Midbrain (tissue), 1 donor: ENCODE measurements at regions not wholly inside any gene's neighbourhood (a gene's known extent, or its start where the extent isn't known, plus 50 kb on each side); places are given as distances from the start of the nearest gene placed in this dataset.

ENCODE experiments used
- DNase-seq: peaks from one replicate; lab custom pipeline; 2025; lab: John Stamatoyannopoulos, UW

DNA sequence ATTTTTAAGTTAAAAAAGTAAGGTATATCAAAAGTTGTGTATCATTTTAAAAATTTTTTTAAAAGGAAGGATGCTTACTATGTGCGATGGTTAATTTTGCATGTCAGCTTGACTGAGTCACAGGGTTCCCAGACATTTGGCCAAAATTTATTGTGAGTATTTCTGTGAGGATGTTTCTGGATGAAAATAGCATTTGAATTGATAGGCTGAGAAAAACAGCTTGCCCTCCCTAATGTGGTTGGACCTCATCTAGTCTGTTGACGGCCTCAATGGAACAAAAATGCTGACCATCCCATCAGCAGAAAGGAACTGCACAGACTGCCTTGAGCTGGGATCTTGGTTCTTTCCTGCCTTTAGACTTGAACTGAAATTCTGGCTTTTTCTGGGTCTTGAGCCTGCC lies 724.5 kb downstream of the NCAM2 start:
- no peak for DNase-seq

DNA sequence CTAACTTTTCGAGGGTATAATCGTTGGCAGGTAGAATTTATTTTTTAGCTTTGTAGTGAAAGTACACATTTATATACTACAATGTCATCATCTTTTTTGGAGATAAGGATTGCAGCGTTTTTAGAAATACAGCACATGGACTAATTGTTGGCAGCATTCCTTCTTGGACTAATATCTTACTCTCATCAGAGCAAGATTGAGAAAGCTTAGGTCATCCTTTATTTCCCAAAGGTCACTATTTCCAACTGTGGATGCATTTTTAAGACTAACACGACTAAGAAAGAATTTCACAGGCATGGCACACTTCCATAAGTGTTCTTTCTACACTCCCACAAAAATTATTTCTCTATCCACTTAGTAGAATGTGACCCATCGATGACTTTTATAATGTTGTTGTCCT lies 732.3 kb downstream of the NCAM2 start:
- DNase-seq, result no peak

DNA sequence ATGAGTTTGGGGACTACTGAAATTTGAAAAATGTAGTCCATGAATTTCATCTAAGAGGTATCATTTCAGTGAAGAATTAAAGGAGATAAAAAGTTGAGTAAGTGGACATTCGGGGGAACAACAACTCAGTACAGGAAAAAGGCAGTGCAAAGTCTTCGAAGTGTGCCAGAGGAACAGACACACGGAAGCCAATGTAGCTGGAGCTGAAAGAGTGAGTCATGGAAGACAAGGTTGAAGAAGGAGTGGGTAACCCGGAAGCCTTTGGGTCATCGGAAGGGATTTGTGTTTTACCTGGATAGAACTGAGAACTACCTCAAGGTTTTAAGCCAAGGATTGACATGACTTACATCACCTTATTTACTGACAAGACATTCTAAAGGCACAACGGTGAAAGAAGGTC lies 733.4 kb downstream of the NCAM2 start:
- DNase-seq, result no peak

DNA sequence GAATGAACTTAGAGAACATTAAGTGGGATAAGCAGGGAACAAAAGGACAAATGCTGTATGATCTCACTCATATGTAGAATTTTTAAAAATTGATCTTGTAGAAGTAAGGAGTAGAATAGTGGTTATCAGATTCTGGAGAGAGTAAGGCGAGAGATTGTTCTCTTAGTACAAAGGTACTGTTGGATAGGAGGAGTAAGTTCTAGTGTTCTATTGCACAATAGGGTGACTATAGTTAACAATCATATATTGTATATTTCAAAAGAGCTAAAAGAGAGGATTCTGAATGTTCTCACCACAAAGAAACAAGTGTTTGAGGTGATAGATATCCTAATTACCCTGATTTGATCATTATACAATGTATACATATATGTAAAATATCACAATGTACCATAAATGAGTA lies 735.9 kb downstream of the NCAM2 start:
- no peak for DNase-seq

DNA sequence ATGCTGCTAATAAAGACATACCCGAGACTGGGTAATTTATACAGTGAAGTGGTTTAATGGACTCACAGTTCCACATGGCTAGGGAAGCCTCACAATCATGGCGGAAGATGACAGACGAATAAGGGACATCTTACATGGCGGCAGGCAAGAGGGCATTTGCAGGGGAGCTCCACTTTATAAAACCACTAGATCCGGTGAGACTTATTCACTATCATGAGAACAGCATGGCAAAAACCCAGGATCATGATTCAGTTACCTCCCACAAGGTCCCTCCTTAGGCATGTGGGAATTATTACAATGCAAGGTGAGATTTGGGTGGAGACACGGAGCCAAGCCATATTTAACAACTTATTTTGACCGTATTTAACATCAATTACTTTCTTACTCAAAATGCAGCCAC lies 739.0 kb downstream of the NCAM2 start:
- DNase-seq, result no peak

DNA sequence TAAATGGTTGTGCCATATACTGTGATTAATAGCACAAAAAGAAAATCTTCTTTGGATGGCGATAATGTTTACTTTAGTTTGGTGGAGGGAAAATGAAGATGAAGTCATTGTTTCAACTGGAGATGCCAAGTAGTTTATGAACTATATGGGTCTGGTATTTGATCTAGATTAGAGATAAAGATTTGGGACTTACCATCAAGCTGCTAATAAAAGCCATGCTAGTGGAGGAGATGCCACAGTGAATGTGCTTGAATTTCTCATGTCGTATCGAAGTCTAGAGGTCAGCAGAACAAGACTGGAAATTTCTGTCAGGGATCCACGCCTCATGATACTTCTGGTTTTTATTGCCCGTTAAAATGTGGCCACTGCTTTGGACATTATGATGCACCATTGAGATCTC lies 742.0 kb downstream of the NCAM2 start:
- DNase-seq, result no peak

DNA sequence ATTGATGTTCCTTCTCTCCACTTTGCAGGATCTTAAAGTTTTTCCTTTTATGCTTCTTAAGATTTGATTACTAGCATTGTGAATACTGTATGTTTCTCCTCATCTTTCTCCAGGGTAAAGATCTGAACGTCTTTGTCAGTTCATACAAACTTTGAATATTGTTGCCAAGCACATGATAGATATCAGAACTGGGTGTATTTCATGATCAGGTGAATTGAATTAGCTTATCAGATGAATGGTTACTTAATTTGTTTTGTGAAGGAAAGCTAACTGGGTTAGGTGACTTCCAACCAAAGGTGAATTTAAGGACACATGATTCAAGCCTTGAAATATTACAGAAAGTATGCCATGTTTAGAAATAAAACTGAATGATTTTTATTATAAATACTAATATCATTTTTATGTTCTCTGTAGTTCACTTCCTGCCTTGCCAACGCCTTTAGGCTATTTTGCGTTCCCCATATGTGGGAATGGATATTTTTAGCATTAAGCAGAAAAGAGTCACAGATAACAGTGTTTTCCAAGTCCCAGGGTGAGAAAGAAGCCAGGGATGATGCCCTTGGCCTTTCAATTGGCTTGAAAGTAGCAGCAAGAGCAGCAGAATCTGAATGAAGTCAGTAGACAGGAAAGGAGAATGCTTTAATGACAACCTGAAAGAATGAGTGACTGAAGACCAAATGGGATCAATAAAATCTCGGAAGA lies 752.1 kb downstream of the NCAM2 start:
- no peak for DNase-seq

DNA sequence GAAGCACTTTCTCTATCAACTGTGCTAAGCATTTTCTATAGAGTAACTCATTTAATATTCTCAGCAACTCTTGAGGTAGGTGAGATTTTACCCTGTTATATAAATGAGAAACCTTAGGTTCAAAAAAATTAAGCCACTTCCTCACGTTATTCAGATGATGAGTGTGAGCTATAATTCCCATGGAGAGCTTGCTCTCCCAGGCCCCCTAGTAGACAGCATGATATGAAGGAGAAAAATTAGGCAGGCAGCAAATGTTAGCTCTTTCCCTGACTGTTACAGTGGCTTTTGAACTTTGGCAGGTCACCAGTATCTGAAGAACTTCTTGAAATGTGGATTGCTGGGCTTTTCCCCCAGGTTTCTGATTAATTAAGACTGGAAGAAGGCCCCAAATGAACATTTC lies 753.1 kb downstream of the NCAM2 start:
- no peak for DNase-seq

DNA sequence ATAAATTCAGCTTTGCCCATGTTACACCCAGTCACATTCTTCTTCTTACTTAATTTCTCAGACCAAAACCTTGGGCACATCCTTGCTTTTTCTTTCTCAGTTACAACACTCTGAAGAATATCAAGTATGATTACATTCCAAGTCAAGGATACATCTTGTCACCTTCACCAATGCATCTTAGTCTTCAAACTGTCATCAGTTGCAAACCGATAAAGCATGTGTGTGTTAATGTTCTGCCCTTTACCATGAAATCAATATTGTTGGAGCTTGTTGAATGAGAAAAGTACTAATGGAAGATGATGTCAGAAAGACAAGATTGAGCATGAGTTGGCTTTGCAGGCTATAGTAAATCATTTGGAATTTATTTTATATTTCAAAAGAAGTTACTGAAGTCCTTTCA lies 764.6 kb downstream of the NCAM2 start:
- DNase-seq, result no peak

DNA sequence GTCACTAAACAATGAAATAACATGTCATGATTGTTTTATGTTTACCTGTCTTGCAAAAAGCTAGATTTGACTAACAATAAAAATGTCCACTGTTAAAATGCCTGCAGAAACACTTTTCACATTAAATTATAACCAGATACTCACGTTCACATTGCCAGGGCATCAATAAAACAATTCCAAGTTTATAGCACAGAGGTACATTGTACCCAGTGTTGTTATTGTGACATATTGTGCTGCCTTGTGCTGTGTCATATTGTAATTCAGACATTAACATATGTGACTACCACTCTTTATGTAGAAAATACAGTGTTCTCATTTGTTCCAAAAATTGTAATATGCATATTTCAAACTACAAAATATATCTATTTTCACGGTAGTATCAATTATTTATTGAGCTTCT lies 766.1 kb downstream of the NCAM2 start:
- no peak for DNase-seq

DNA sequence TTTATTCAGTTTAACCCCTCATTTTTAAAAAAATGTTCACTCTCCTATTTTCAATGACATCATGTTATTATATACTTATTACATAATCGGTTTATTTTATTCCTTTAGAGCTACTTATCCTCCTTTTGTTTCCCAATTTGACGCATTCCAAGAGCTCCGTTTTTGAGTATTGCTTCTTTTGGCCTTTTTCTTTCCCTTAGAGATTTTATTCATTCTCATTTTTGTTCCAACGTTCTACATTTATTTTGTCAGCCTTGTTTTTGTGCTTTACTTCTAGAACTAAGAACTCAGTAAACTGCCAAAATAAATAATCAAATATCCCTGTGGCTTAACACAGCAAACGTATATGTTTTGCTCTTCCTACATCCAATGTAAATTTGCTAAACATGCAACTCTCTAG lies 769.1 kb downstream of the NCAM2 start:
- no peak for DNase-seq

DNA sequence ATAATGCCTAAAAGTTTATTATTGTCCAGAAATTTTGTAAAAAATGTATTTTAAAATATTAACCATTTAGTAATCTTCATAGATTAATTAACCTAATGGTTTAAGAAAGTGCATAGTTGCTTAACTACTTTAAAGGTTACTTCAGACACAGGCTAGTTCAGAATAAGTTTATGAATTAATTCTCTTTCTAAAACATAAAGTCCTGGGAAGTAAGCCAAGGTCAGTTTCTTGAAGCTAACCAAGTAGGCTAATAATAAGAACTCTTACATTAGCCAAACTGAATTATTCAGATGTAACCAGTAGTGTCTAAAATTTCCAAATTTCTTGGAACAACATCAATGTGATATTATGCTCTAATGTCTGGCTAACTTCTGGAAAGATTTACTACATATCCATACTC lies 790.4 kb downstream of the NCAM2 start:
- DNase-seq, result no peak

DNA sequence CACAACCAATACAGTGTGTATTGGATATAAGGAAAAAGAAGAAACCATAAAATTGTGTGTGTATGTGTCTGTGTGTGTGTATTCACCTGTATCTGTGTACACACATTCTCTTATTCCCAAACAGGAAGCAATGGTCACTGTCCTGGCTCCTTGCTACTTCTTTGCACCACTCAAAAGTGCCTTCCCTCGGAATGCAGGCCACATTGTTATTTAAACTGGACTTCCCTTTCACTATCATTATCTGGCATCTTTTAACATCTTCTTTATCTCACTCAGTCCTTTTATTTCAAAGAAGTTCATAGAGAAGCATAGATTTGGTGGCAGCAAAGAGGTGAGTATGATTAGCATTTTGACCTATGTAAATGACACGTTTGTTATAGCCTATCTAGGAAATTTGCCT lies 803.7 kb downstream of the NCAM2 start:
- DNase-seq, result no peak

DNA sequence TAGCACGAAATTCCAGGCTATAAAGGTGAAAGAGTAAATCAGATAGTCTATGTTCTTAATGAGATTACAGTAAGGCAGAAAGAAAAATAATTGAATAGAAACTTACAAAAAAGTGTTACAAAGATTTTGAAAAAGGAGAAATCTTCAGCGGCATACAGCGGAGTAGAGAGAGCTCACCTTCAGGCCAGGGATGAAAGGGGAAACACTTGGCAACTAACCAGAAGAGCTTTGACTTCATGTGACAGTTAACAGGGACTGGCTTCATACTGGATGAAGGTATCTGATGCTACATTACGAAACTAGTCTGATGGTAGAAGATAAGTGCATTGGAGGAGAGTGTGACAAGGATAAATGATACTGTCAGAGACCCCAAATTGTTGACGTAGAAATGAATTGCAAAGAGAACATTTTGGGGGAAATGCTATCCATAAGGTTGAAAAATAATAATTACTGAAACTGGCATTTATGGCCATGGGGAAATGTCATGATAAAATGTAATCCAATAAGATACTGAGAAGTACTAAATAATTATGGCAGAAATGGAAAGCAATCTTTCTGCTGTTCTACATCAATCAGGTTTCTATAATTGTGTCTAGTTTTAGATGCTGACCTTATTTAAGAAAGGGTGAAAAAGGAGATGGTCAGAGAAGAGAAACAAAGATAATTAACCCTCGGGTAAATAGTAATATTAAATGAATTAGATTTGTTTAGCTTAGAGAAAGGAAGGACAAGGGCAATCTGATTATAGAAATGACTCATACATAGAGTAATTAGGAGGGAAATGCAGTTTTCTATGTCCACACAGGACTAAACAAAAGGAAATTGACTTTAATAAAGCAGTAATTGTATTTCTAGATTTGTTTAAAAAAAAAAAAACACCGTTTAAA lies 808.7 kb downstream of the NCAM2 start:
- DNase-seq, result no peak

DNA sequence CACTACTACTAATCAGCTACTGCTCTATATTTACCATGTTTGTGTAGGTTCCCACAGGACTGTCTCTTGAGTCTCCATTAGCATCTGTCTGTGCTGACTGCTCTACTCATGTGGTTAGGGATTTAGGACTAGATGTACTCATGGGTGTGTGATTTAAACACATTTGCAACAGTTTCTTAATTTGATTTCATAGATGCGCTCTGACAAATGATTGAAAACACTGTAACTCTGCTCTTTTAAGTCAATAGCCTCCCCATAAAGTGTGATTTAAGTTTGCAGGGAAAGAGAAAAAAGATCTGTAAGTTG lies 809.3 kb downstream of the NCAM2 start:
- no peak for DNase-seq

DNA sequence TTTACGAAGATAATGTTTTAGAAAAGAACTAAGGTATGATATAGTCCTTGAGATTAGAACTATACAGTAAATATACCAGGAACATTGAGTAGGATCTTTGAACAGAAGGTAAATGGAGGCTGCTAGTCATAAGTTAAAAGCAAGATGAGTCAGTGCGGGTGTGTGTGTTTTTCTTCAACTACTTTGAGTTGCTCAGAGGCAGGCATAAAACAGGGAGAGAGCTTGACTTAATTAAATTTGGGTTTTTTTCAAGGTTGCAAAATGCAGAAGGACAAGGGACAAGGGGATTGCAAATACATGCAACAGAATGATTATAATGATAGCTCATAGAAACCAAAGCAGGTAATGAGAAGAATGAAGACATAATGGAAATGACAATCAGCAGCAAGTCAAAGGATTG lies 815.1 kb downstream of the NCAM2 start:
- no peak for DNase-seq

DNA sequence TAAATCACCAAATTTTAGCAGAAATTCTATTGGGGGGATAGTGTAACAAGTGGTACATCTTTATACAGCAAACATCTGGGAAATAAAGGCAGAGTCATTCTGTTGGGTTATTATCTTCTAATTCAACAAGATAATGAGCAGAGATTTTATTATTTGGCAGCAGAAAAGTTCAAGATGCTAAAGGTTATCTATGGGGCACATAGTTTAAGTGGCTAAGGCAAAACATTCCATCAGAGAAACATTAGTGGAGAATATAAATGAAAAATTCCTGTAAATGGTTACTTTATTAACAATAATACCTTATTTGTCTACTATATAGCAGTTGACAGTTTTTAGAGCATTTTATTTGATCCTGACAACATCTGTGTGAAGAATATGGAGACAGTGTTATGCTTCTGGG lies 815.7 kb downstream of the NCAM2 start:
- DNase-seq, result no peak

DNA sequence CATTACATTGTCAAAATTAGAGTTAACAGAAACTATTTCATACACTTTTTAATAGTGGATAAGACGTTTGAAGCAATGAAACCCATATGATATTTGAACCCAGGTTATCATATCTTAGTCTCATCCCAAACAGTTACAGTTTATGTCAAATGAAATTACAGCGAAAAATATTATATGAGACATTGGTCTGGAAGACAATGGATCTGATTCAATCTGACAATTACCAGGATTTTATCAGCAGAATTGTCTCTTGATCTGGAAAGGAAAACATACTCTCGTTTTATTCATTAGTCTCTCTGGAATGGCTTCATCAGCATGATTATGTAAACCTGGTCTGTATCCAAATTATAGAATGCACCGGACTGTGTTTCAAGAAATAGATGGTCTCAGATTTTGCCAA lies 818.6 kb downstream of the NCAM2 start:
- no peak for DNase-seq

DNA sequence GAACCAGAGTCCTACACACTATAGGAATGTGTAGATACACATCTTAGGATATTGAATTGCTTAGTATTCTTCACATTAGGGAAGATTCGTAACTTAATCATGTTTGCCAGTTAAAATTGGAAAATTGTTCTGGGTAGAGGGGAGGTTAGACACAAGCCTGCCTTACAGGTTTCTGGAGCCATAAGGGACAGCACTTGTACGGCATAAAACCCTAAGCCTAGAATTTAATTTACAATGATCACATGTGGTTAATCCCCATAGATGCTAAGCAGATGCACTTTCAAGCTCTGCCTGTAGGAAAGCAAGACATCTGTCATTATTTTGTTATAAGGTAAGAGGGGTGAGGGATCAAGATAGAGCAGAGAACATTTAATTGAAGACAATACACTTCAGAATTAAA lies 820.7 kb downstream of the NCAM2 start:
- no peak for DNase-seq

DNA sequence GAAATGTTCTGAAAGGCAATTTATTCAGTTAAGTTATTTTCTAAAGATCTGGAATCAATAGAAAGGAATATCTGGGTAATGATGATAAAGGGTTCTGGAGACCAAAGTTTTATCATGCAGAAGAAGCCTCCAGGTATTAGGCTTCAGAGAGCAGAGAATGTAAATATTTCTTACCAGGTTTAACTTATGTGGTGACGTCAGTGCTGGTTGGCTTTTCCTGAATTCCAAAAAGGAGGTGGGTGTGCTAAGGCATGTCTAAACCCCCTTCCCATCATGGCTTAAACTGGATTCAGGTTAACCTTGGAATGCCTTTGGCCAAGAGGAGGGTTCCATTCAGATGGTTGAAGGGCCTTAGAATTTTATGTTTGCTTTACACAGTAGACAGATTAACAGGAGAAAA lies 829.9 kb downstream of the NCAM2 start:
- no peak for DNase-seq

DNA sequence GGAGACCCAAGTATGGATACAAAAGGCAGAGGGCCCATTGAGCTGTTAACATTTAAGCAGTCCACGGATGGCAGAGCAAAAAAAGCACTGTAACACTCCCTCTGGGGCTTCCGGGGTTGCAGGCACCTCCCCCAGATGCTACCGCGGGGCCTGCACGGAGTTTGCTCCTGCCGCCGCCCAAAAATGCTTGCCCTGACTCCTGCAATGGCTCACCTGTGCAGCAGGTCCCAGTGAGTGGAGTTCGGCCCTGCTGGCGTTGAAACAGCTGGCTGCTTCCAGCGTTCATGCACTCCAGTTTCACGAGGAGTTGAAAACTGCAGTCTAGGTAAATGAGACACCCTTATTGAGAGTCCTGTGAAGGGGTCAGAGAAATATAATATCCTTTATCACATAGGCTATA lies 832.8 kb downstream of the NCAM2 start:
- no peak for DNase-seq

DNA sequence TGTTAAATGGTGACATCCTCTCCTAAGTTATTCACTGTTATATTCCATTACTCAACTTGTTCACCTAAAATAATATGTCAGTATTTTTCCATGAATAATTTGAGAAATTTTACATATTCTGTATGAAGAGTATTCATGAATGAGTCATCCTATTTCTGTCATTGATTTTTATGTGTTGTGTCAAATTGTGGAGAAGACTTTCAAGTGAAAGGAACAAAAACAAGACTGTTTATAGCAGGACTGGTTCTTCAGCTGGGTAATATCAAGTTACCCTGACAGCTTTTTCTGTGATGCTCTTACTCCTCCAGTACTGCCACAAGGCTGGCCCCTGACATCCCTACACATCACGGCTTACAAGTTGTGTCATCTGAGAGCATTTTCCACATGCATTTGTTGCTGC lies 847.7 kb downstream of the NCAM2 start:
- DNase-seq, result no peak

DNA sequence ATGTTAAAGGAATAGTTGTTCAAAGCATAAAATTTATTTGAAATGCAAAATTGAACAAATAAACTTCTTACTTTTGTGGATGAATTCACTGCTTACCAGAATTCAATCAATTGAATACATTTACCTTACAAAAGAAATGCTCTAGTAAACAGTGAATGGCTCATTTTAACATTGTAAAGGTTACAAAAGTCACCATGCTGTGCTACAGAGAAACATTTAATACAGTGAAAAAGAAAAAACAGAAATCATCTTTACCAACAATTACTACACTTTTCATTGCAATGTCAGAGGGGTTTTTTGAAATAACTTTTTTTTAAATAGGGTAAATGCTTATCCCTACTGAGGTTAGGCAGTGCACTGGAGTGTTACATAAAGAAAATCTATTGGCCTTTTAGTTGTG lies 853.0 kb downstream of the NCAM2 start:
- DNase-seq, result no peak

DNA sequence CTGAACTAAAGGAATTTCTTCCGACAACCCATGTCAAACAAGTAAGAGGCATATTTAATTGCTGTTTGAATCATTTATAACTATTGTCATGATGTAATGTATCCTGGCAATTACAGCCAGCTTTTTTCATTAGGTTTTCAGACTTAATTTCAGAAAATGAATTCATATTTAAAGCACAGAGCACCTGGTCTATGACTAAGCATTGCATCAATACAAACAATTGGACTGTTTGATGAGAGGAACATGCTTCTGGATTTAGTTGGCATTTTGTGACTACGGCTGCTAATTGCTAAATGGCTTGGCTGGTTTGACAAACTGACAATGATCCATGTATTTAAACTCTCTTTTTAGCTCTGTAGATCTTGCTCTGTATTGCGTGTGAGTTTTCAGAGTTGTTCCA lies 853.4 kb downstream of the NCAM2 start:
- DNase-seq, result no peak
